GM06990 (cell line): ENCODE measurements at regions not wholly inside any gene's neighbourhood (a gene's known extent, or its start where the extent isn't known, plus 50 kb on each side); places are given as distances from the start of the nearest gene placed in this dataset.

Experiments
- DNase-seq: peaks from one replicate; pipeline ENCODE4 v3.0.0-alpha.2; 2011; ENCODE audit not compliant: insufficient read length; ENCODE audit errors: extremely low read depth
- H3K27me3 ChIP-seq: replicated peaks from 2 replicates; pipeline ENCODE4 v1.6.0; 2011; ENCODE audit warnings: low read length; ENCODE audit not compliant: control insufficient read depth, insufficient read depth
- H3K36me3 ChIP-seq: 2 replicates; pipeline ENCODE4 v1.5.1; 2011; ENCODE audit warnings: low read length; ENCODE audit not compliant: control insufficient read depth, insufficient read depth
- H3K4me3 ChIP-seq: replicated peaks from 2 replicates; pipeline ENCODE4 v1.5.1; 2011; ENCODE audit warnings: low read depth, mild to moderate bottlenecking, control low read depth, low read length
- CTCF ChIP-seq: IDR thresholded peaks from 2 replicates; pipeline ENCODE4 v1.5.1; 2011; ENCODE audit warnings: low read length, control low read depth, mild to moderate bottlenecking, inconsistent platforms; ENCODE audit not compliant: insufficient read depth, poor library complexity, severe bottlenecking

GRCh38 chr5:56674441-56674840 lies 140.9 kb upstream of the MAP3K1 start:
- Histone ChIP-seq H3K4me3 (no peak overlapping the region), H3K36me3 (no peaks in the 10 kb centered on the region), H3K27me3 (no peaks in the 10 kb centered on the region)
- no peak for TF ChIP-seq CTCF
- no peak for DNase-seq

- DNase-seq, result no peak
- Histone ChIP-seq H3K4me3 (no peak overlapping the region), H3K27me3 (no peaks in the 10 kb centered on the region), H3K36me3 (no peaks in the 10 kb centered on the region)
- TF ChIP-seq CTCF, result no peak
Measured at GRCh38 chr5:56673171-56673570, 142.2 kb upstream of the MAP3K1 start.

- no peak for TF ChIP-seq CTCF
- no peak overlapping the region for H3K4me3 ChIP-seq
- H3K27me3 ChIP-seq, result peaks cover 3% of the 10 kb centered on the region
- DNase-seq, result no peak
- H3K36me3 ChIP-seq, result no peaks in the 10 kb centered on the region
Measured at GRCh38 chr5:56671571-56671970, 143.8 kb upstream of the MAP3K1 start.

- DNase-seq, result no peak
- H3K4me3 ChIP-seq, result no peak overlapping the region
Measured at GRCh38 chr5:56670916-56671315, 144.4 kb upstream of the MAP3K1 start.

GRCh38 chr5:56669534-56670483 lies 145.5 kb upstream of the MAP3K1 start:
- DNase-seq, result peak; percentile 77
- TF ChIP-seq CTCF, result no peak
- Histone ChIP-seq H3K36me3 (no peaks in the 10 kb centered on the region), H3K4me3 (no peak overlapping the region), H3K27me3 (peaks cover 4% of the 10 kb centered on the region)

More at GRCh38 chr5:56670916-56671315, 144.4 kb upstream of the MAP3K1 start:
- Histone ChIP-seq H3K27me3 (peaks cover 4% of the 10 kb centered on the region), H3K36me3 (no peaks in the 10 kb centered on the region)
- no peak for TF ChIP-seq CTCF
